Keratinocyte (primary cell): ENCODE measurements at regions not wholly inside any gene's neighbourhood (a gene's known extent, or its start where the extent isn't known, plus 50 kb on each side); places are given as distances from the start of the nearest gene placed in this dataset.

Source experiments
- EZH2 ChIP-seq: IDR thresholded peaks from one replicate; pipeline ENCODE4 v1.6.1; 2012; ENCODE audit warnings: inconsistent platforms, mild to moderate bottlenecking, low read length, moderate library complexity
- TF ChIP-seq, protein P1 (sequence below), 3 experiments: IDR thresholded peaks in 1 of 3; conservative IDR thresholded peaks in 1 of 3; optimal IDR thresholded peaks in 1 of 3; 2 replicates in 2 of 3; 3 replicates in 1 of 3; pipeline versions ENCODE3 to v1.5.1; 2011; ENCODE audit warnings: low read length in 3 of 3, mild to moderate bottlenecking in 3 of 3, moderate library complexity in 2 of 3, control low read depth in 1 of 3, inconsistent platforms in 1 of 3; ENCODE audit not compliant: insufficient read depth in 2 of 3; ENCODE audit errors: extremely low read depth in 1 of 3

DNA sequence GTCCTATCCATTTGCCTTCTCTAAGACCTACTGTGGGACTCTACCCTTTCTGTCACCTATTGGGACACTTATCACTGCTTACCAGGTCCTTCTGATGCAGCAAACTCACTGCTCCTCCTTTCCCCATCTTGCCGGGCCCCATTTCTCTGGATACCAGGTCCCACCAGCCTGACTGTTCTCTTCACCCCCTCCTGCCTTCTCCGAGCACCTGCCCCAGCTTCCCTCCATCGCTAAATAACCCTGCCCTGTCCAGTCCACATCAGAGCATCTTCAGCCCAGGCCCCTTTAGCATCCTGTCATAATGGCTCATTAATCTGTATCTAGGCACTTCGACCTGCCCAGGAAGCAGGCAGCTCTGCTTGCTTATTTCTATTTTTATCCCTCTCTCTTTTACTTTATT lies 74.7 kb downstream of the CRYGS start:
- TF ChIP-seq, protein P1, sequence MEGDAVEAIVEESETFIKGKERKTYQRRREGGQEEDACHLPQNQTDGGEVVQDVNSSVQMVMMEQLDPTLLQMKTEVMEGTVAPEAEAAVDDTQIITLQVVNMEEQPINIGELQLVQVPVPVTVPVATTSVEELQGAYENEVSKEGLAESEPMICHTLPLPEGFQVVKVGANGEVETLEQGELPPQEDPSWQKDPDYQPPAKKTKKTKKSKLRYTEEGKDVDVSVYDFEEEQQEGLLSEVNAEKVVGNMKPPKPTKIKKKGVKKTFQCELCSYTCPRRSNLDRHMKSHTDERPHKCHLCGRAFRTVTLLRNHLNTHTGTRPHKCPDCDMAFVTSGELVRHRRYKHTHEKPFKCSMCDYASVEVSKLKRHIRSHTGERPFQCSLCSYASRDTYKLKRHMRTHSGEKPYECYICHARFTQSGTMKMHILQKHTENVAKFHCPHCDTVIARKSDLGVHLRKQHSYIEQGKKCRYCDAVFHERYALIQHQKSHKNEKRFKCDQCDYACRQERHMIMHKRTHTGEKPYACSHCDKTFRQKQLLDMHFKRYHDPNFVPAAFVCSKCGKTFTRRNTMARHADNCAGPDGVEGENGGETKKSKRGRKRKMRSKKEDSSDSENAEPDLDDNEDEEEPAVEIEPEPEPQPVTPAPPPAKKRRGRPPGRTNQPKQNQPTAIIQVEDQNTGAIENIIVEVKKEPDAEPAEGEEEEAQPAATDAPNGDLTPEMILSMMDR (optimal IDR thresholded peaks at IDR 0.05 in 1 of 3, IDR thresholded peaks at IDR 0.05 in 1 of 3, conservative IDR thresholded peaks at IDR 0.05 in 1 of 3; ENCODE audit: extremely low read depth in 1 of 3, insufficient read depth in 2 of 3, low read length in 3 of 3): no peak
- no peak for TF ChIP-seq EZH2
